Lung (tissue), 11 donors: ENCODE measurements at regions not wholly inside any gene's neighbourhood (a gene's known extent, or its start where the extent isn't known, plus 50 kb on each side); places are given as distances from the start of the nearest gene placed in this dataset.

Source experiments
- ATAC-seq: fragments of 200-7000 bp; cut with Tn5 transposase; one replicate; pipeline ENCODE4 v1.9.1; 2020; ENCODE audit warnings: moderate number of reproducible peaks; ENCODE audit not compliant: insufficient read depth, low FRiP score
- DNase-seq, 3 donors: peaks; one replicate each; pipeline ENCODE4 v3.0.0-alpha.2; 2013 to 2017
- H3K27ac ChIP-seq, 2 donors: one replicate each; pipeline ENCODE4 v1.5.1; 2013; ENCODE audit warnings: mild to moderate bottlenecking in 2 of 2, moderate library complexity in 2 of 2, control low read depth in 1 of 2, inconsistent platforms in 1 of 2, low read depth in 1 of 2, low read length in 1 of 2
- H3K27me3 ChIP-seq, 3 donors: one replicate each; pipeline ENCODE4 v1.5.1; 2013; ENCODE audit warnings: low read length in 2 of 3; ENCODE audit not compliant: control insufficient read depth in 3 of 3, insufficient read depth in 3 of 3
- H3K36me3 ChIP-seq, 4 donors: one replicate each; pipeline ENCODE4 v1.5.1; 2013; ENCODE audit warnings: low read length in 4 of 4, mild to moderate bottlenecking in 1 of 4, moderate library complexity in 1 of 4; ENCODE audit not compliant: control insufficient read depth in 4 of 4, insufficient read depth in 4 of 4
- H3K4me1 ChIP-seq, 5 donors: one replicate each; pipeline ENCODE4 v1.5.1; 2013; ENCODE audit warnings: low read length in 5 of 5, mild to moderate bottlenecking in 2 of 5, moderate library complexity in 1 of 5; ENCODE audit not compliant: control insufficient read depth in 5 of 5, insufficient read depth in 5 of 5
- H3K4me3 ChIP-seq: one replicate; pipeline ENCODE4 v1.5.1; 2013; ENCODE audit warnings: mild to moderate bottlenecking, control low read depth, moderate library complexity
- H3K9ac ChIP-seq, 2 donors: one replicate each; pipeline ENCODE4 v1.5.1; 2013; ENCODE audit warnings: low read length in 2 of 2, control low read depth in 1 of 2; ENCODE audit not compliant: insufficient read depth in 1 of 2
- H3K9me3 ChIP-seq, 4 donors: one replicate each; pipeline ENCODE4 v1.5.1; 2013; ENCODE audit warnings: low read length in 3 of 4, mild to moderate bottlenecking in 1 of 4, moderate library complexity in 1 of 4; ENCODE audit not compliant: control insufficient read depth in 4 of 4, insufficient read depth in 3 of 4
- WGBS, 2 donors: extraction: QIAGEN DNeasy Blood & Tissue Kit; methylation state at CpG; one replicate each; pipeline ENCODE4 v1.1.7; 2013; 5-methylcytosine and 5-hydroxymethylcytosine counted together
- TF ChIP-seq, protein P1 (sequence below): IDR thresholded peaks from 2 replicates; pipeline ENCODE4 v1.5.1; 2012; ENCODE audit warnings: mild to moderate bottlenecking; ENCODE audit errors: control extremely low read depth, extremely low read depth
- donor health status: control.
- donor health status: control.
- donor health status: Bipolar disorder and iron deficiency.
- donor health status: healthy.
- donor health status: DM: yes; HTN: yes; CAD: no.

DNA sequence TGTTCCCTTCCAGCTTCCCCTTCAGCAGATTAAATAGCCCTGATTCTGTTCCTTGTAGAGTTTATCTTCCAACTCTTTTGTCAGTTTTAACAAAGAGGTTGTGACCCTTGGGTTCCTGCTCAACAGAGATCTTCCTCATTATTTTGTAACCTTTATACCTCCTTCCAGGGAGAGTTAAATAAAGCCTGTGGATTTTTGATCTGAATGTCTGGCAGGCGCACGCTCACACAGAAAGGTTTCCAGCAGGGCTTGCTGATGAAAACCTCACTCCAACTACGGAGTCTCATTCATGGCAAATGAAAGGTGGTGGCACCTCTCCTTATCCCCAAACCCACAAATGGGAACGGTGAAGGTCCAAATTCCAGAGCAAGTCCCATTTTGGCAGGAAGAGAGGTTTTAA lies 129.0 kb downstream of the SREK1 start:
- Histone ChIP-seq H3K27me3 (no peaks in the 10 kb centered on the region), H3K4me1 (no peaks in the 10 kb centered on the region), H3K27ac (no peak overlapping the region), H3K4me3 (no peak overlapping the region), H3K9ac (no peak overlapping the region), H3K9me3 (no peaks in the 10 kb centered on the region), H3K36me3 (no peaks in the 10 kb centered on the region)
- ATAC-seq (no peak), DNase-seq (no peak)
- TF ChIP-seq, protein P1, sequence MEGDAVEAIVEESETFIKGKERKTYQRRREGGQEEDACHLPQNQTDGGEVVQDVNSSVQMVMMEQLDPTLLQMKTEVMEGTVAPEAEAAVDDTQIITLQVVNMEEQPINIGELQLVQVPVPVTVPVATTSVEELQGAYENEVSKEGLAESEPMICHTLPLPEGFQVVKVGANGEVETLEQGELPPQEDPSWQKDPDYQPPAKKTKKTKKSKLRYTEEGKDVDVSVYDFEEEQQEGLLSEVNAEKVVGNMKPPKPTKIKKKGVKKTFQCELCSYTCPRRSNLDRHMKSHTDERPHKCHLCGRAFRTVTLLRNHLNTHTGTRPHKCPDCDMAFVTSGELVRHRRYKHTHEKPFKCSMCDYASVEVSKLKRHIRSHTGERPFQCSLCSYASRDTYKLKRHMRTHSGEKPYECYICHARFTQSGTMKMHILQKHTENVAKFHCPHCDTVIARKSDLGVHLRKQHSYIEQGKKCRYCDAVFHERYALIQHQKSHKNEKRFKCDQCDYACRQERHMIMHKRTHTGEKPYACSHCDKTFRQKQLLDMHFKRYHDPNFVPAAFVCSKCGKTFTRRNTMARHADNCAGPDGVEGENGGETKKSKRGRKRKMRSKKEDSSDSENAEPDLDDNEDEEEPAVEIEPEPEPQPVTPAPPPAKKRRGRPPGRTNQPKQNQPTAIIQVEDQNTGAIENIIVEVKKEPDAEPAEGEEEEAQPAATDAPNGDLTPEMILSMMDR: no peak
- 85 to 88% methylated on average over 4 of the region's 4 CpGs for WGBS, 2 donors

DNA sequence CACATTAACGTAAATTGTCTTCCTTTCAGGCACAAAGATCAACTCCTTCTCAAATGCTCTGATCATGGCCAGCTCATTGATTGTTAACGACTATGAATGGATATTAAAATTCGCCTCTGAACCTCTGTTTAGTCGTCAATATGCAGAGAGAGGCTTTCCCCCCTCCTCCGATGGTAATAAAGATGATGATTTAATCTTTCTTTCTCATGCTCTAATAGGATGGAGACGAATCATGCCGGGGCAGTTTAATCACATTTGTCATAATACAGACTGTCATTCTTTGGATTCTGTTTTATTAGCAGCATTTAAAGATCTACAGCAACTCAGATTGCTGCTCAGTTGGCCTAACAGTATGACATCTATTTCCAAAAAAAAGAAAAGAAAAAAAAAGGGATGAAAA lies 132.9 kb downstream of the SREK1 start:
- Histone ChIP-seq H3K36me3 (no peaks in the 10 kb centered on the region), H3K9me3 (no peaks in the 10 kb centered on the region), H3K4me1 (no peaks in the 10 kb centered on the region), H3K27ac (no peak overlapping the region), H3K4me3 (no peak overlapping the region), H3K9ac (no peak overlapping the region), H3K27me3 (no peaks in the 10 kb centered on the region)
- DNase-seq (no peak), ATAC-seq (no peak)
- TF ChIP-seq, protein P1: no peak
- WGBS, 2 donors: 85 to 91% methylated on average over 7 of the region's 7 CpGs

DNA sequence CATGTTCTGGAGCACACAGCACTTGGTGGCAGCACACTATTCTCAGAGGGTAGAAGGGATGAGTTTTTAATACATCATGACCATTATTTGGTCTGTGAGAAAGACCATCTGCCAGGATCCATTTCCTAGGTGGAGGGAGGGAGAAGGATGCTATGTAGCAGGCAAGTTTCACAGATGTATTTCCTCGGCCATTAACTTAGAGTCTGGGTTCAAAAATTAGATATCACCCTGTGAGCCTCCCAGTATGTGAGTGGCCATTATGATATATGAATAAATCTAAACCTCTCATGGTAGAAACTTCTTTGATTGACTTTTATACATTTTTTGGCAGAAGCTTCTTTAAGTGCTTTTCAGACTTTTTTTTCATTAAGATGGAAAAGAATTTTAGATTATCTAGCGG lies 133.9 kb downstream of the SREK1 start:
- Histone ChIP-seq H3K27ac (no peak overlapping the region), H3K9ac (no peak overlapping the region), H3K4me1 (no peaks in the 10 kb centered on the region), H3K27me3 (no peaks in the 10 kb centered on the region), H3K9me3 (no peaks in the 10 kb centered on the region), H3K4me3 (no peak overlapping the region), H3K36me3 (no peaks in the 10 kb centered on the region)
- DNase-seq: no peak
- no peak for ATAC-seq
- 92 to 98% methylated on average over 2 of the region's 2 CpGs for WGBS, 2 donors
- TF ChIP-seq, protein P1: no peak

DNA sequence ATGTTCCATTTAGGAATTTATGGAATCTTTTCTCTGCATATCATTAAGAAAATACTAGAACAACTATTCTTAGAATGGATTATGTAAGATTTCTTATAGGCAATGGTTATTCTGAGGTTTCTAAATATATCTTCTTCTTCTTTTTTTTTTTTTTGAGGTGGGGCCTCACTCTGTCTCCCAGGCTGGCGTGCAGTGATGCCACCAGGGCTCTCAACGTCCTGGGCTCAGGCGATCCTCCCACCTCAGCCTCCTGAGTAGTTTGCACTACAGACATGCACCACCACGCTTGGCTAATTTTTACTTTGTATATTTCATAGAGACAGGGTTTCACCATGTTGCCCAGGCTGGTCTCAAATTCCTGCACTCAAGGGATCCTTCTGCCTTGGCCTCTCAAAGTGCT lies 137.2 kb downstream of the SREK1 start:
- H3K9me3 ChIP-seq: no peaks in the 10 kb centered on the region
- ATAC-seq (no peak), DNase-seq (no peak)
- no peak overlapping the region for H3K9ac ChIP-seq
- H3K27ac ChIP-seq: no peak overlapping the region
- H3K4me3 ChIP-seq: no peak overlapping the region
- peaks cover 0 to 1% (median 0%) of the 10 kb centered on the region in 5 donors for H3K4me1 ChIP-seq
- H3K27me3 ChIP-seq: no peaks in the 10 kb centered on the region
- TF ChIP-seq, protein P1: no peak
- no peaks in the 10 kb centered on the region for H3K36me3 ChIP-seq
- 69 to 74% methylated on average over 4 of the region's 4 CpGs for WGBS, 2 donors
